Right hindlimb (tissue), 1 donor: ENCODE measurements at regions not wholly inside any gene's neighbourhood (a gene's known extent, or its start where the extent isn't known, plus 50 kb on each side); places are given as distances from the start of the nearest gene placed in this dataset.
A peak's percentile ranks its signal among the peaks of the same experiment; 100 is the strongest.
"Not testable (repeated sequence)": the region's sequence is repeated elsewhere in the genome, so short reads cannot be mapped to it uniquely, and the experiment has no call there.

ENCODE experiments used
- DNase-seq: peaks from one replicate; pipeline ENCODE4 v3.0.0-alpha.2; 2018

- no peak for DNase-seq
Measured at GRCh38 chr2:63696496-63696895, 107.7 kb downstream of the MDH1 start.

DNA sequence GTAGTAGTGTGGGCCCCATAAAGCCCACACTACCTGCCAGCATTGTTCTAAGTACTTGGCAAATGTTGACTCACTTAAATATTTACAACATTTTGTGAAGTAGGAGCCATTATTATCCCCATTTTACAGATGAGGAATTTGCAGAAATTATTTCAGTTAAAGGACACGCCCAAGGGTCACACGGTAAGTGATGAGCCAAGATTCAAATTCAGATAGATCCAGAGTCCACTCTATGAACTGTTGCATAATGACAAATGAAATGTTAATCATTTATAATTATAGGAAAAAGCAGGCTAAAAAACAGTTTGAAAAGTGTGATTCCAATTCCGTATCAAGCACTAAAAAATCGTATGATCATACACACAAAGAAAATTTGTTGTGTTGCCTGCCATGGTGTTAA lies 108.4 kb downstream of the MDH1 start:
- no peak for DNase-seq

GRCh38 chr2:63698786-63699548 lies 110.2 kb downstream of the MDH1 start:
- DNase-seq: peak; percentile 61

GRCh38 chr2:63699549-63699839 lies 110.7 kb downstream of the MDH1 start:
- DNase-seq: no peak

GRCh38 chr2:63700271-63700670 lies 111.5 kb downstream of the MDH1 start:
- no peak for DNase-seq

GRCh38 chr2:63701406-63701805 lies 112.6 kb downstream of the MDH1 start:
- no peak for DNase-seq

DNA sequence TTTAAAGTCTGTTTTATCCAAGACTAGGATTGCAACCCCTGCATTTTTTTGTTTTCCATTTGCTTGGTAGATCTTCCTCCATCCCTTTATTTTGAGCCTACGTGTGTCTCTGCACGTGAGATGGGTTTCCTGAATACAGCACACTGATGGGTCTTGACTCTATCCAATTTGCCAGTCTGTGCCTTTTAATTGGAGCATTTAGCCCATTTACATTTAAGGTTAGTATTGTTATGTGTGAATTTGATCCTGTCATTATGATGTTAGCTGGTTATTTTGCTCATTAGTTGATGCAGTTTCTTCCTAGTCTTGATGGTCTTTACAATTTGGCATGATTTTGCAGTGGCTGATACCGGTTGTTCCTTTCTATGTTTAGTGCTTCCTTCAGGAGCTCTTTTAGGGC lies 117.3 kb downstream of the MDH1 start:
- not testable (repeated sequence) for DNase-seq

- no peak for DNase-seq
Measured at GRCh38 chr2:63710732-63711131, 122.0 kb downstream of the MDH1 start.

DNA sequence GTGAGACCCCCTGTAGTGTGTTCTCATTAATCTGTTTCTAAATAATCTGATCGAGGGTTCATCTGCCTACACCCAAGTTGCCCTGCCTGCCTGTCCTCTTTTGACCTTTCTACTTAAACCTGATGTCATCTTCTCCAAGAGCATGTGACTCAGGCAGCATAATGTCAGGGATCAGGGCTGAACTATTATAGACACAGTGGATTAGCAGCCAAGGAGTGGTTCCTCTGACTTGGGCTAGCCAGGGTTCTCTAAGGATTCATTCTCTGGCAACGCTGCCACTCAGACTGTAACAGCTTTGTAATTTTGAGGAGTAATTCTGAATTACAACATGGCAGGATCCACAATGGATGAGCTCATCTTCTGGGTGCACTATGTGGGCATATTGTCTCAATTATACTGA lies 124.0 kb downstream of the MDH1 start:
- DNase-seq: no peak

DNA sequence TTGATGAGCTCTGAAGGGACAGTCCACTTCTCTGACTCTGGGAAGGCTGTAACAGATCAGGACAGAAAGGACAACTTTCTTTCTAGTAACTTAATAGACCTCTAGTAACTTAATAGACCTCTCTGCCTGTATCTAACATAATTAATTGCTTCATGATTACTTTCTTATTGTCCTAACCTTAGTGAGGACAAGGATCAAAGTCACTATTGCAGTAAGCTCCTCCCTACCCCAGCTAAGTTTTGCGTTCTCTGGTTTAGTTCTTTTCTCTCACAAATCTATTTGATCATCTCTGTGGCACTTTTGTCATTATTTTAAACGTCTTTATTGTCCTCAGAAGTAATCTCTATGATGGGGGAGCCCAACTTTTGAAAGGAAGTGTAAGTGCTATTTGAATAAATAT lies 125.5 kb upstream of the UGP2 start:
- DNase-seq: no peak

GRCh38 chr2:63719052-63719451 lies 122.6 kb upstream of the UGP2 start:
- no peak for DNase-seq

GRCh38 chr2:63721082-63721424 lies 120.6 kb upstream of the UGP2 start:
- no peak for DNase-seq

- DNase-seq: not testable (repeated sequence)
Measured at GRCh38 chr2:63722284-63722683, 119.4 kb upstream of the UGP2 start.

- no peak for DNase-seq
Measured at GRCh38 chr2:63723709-63724108, 118.0 kb upstream of the UGP2 start.

DNA sequence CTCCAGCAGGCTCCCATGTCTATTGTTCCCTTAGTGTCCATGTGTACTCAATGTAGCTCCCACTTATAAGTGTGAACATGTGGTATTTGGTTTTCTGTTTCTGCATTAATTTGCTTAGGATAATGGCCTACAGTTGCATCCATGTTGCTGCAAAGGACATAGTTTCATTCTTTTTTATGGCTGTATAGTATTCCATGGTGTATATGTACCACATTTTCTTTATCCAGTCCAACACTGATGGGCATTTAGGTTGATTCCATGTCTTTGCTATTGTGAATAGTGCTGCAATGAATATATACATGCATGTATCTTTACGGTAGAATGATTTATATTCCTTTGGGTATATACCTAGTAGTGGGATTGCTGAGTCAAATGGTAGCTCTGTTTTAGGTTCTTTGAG lies 116.5 kb upstream of the UGP2 start:
- not testable (repeated sequence) for DNase-seq

DNA sequence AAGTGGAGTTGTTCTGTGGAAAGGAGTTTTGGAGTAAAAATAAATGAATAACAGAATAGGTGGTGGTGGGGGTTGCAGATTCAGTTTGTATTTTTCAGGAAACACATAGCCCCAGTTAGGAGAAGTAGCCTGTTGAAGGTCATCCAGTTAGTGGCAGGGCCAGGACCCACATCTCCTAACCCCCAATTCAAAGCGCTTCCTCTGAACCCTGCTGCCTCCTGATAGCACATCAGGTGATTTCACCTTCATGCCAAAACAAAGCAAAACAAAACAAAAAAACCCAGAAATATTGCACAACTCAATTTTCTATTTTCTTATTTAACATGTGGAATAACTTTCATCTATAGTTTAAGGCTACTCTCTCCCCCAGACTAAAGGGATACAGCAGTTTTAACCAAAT lies 112.3 kb upstream of the UGP2 start:
- DNase-seq: no peak

GRCh38 chr2:63729831-63730230 lies 111.9 kb upstream of the UGP2 start:
- no peak for DNase-seq

DNA sequence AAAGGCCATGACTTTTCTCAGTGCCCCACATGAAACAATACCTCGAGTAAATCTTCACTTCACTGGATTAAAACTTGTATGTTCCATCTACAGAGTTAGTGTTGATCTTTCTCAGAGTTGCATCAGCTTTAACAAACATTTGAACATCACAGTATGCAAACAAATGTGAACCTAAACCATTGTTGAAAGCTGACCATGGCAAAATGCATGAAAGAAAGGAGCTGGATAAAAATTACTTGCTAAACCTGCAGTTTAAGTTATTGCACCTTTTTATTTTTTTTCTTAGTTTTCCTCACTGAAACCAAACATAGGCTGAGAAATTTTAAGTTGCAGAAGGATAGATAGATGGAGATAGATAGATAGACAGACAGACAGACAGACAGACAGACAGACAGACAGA lies 107.2 kb upstream of the UGP2 start:
- DNase-seq: no peak

GRCh38 chr2:63735263-63735662 lies 106.4 kb upstream of the UGP2 start:
- no peak for DNase-seq

DNA sequence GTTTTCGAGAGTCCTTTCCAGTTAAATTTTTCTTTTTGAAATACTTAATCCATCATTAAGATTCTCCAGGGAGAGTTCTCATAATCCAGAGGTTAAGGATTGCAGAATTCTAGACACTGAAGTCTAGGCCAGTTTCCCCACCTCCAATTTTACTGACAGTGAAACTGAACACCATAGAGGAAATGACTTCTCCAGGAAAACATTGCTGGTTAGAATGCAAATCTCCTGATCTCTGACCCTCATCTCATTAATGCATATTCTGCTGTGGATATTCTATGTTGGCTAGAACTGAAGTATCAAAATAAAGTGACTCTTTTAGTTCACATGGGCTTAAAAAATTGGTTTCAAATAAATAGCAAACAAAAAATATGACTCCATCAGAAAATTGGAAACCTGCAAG lies 105.8 kb upstream of the UGP2 start:
- no peak for DNase-seq

DNA sequence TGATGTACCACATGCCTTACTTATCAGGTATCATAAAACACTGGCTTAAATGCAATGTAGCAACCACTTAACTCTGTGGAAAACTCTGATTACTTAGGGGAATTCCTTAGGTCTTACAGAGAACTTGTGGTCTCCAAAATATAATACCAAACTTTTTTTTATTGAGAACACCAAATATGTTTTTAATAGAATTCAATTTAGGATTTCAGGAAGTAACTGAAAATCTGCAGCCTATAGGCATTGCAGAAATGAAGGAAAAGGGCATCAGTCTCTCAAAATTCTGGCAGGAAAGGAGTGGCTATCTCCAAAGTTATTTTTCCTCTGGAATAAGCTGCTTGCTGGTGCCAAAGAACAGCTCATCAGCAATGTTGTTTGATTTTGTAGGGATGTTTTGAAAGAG lies 105.3 kb upstream of the UGP2 start:
- no peak for DNase-seq

DNA sequence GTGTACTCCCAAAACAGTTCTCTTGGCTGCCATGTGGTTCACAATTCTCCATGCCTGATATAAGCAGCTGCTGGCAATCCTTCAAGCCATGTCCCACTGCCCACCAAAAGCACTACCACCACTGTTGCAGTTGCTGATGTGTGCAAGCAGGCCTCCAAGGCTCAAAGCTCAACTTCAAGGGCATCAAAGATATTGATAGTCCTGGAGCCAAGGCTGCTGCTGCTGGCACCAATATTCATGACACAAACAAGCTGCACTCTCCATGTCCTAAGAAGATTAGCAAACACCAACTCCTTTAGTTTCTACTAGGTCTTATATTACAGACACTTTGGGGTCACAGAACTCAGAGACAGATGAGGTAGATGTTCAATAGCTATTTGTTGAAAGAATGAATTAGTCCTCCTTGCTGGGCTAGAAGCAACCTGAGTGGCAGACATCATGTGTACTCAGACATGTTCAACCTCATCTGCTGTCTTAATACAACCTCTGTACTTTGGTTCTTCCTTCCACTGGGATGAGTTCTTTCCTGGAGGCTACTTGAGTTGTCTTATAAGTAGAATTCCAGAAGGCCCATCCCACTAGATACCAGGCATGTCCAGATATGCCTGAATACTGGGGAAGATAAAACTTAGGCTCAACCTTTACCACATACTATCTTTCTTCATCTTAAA lies 104.5 kb upstream of the UGP2 start:
- DNase-seq: no peak

DNA sequence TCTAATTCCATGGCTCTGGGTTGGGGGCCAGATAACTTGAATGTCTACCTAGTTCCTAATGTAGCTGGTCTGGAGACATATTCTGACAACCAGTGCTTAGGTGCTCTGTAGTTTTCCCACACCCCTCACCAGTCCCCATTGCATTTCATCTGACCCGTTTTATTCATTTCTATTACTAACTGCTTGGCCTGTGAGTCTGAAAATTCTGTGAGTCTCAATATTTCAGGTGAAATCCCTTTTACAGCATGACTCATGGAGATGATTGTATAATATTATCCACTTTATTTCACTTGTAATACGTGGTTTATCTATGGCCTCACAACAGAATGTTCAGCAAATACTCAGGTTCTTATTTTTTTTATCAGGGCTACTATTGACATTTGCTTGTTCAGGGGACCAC lies 103.7 kb upstream of the UGP2 start:
- no peak for DNase-seq

DNA sequence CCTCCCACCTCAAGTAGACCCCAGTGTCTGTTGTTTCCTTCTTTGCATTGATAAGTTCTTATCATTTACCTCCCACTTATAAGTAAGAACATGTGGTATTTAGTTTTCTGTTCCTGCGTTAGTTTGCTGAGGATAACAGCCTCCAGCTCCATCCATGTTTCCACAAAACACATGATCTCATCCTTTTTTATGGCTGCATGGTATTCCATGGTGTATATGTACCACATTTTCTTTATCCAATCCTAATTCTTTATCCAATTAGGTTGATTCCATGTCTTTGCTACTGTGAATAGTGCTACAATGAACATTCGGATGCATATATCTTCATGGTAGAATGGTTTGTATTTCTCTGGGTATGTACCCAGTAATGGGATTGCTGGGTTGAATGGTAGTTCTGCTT lies 102.5 kb upstream of the UGP2 start:
- DNase-seq: not testable (repeated sequence)

DNA sequence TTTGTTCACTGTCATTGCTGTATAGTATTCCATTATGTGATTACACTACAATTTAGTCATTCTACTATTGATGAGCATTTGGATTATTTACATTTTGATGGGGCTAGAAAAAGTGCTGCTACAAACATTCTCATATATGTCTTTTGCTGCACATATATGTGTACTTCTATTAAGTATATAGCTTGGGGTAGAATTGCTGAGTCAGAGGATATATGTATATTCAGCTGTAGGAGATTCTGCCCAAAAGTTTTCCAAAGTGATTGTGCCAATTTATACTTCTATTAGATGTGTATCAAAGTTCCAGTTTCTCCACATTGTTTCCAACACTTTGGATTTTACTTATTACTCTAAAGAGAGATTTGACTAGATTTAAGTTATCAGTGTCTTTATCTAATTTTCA lies 101.7 kb upstream of the UGP2 start:
- no peak for DNase-seq
